GM06990 (cell line): ENCODE measurements at regions not wholly inside any gene's neighbourhood (a gene's known extent, or its start where the extent isn't known, plus 50 kb on each side); places are given as distances from the start of the nearest gene placed in this dataset.

Source experiments
- DNase-seq: peaks from one replicate; pipeline ENCODE4 v3.0.0-alpha.2; 2011; ENCODE audit not compliant: insufficient read length; ENCODE audit errors: extremely low read depth
- H3K27me3 ChIP-seq: replicated peaks from 2 replicates; pipeline ENCODE4 v1.6.0; 2011; ENCODE audit warnings: low read length; ENCODE audit not compliant: control insufficient read depth, insufficient read depth
- H3K36me3 ChIP-seq: 2 replicates; pipeline ENCODE4 v1.5.1; 2011; ENCODE audit warnings: low read length; ENCODE audit not compliant: control insufficient read depth, insufficient read depth
- H3K4me3 ChIP-seq: replicated peaks from 2 replicates; pipeline ENCODE4 v1.5.1; 2011; ENCODE audit warnings: low read depth, mild to moderate bottlenecking, control low read depth, low read length
- CTCF ChIP-seq: IDR thresholded peaks from 2 replicates; pipeline ENCODE4 v1.5.1; 2011; ENCODE audit warnings: low read length, control low read depth, mild to moderate bottlenecking, inconsistent platforms; ENCODE audit not compliant: insufficient read depth, poor library complexity, severe bottlenecking

GRCh38 chr11:90344546-90344945 lies 121.7 kb upstream of the CHORDC1 start:
- TF ChIP-seq CTCF, result no peak
- no peak for DNase-seq
- H3K27me3 ChIP-seq, result no peaks in the 10 kb centered on the region
- no peak overlapping the region for H3K4me3 ChIP-seq
- H3K36me3 ChIP-seq, result no peaks in the 10 kb centered on the region

DNA sequence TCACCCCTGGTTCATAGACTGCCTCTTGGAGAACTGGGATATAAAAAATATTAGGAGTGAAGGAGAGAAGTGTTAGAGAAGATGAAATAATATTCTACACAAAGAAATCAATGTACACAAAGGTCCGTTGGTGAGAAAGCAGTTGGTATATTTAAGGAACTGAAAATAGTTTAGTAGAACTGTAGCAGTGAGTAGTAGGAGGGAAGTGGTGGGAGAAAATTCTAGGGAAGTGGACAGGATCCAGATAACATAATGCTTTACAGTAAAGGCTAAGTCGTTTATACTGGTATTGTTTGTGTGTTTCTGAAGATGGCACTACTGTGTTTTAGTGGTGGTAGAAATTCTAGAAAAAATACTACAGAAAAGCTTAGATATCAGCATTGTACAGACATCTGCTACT lies 120.8 kb upstream of the CHORDC1 start:
- no peaks in the 10 kb centered on the region for H3K27me3 ChIP-seq
- H3K4me3 ChIP-seq, result no peak overlapping the region
- TF ChIP-seq CTCF, result no peak
- DNase-seq, result no peak
- no peaks in the 10 kb centered on the region for H3K36me3 ChIP-seq

- Histone ChIP-seq H3K27me3 (no peaks in the 10 kb centered on the region), H3K4me3 (no peak overlapping the region), H3K36me3 (no peaks in the 10 kb centered on the region)
- no peak for TF ChIP-seq CTCF
- DNase-seq, result no peak
These were observed 119.1 kb upstream of the CHORDC1 start for GRCh38 chr11:90341986-90342385.

DNA sequence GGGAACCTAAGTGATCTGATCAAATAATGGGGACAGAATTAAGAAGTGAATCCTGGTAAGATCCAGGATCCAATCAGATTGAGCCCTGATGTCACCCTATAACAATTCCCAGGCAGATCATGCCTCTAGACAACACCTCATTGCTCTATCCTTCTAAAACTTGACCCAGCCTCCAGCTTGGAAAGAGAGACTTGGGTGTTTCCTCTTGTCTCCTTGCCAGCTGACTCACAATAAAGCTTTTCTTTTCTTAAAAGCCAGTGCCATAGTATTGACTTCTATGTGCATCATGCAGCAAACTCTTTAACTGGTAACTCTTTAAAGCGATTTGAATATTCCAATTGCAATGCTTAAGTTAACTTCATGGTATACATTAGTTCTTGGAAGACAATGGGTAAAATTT lies 109.6 kb upstream of the CHORDC1 start:
- Histone ChIP-seq H3K4me3 (no peak overlapping the region), H3K27me3 (no peaks in the 10 kb centered on the region), H3K36me3 (no peaks in the 10 kb centered on the region)
- no peak for DNase-seq
- no peak for TF ChIP-seq CTCF

- no peaks in the 10 kb centered on the region for H3K27me3 ChIP-seq
- TF ChIP-seq CTCF, result no peak
- DNase-seq, result no peak
- no peaks in the 10 kb centered on the region for H3K36me3 ChIP-seq
- no peak overlapping the region for H3K4me3 ChIP-seq
These were observed 107.8 kb upstream of the CHORDC1 start for GRCh38 chr11:90330632-90331031.

GRCh38 chr11:90329043-90329442 lies 106.2 kb upstream of the CHORDC1 start:
- H3K36me3 ChIP-seq, result no peaks in the 10 kb centered on the region
- TF ChIP-seq CTCF, result no peak
- H3K4me3 ChIP-seq, result no peak overlapping the region
- DNase-seq, result no peak
- H3K27me3 ChIP-seq, result no peaks in the 10 kb centered on the region
